EH (cell line): ENCODE measurements at regions not wholly inside any gene's neighbourhood (a gene's known extent, or its start where the extent isn't known, plus 50 kb on each side); places are given as distances from the start of the nearest gene placed in this dataset.
A peak's percentile ranks its signal among the peaks of the same experiment; 100 is the strongest.

Experiments used
- DNase-seq: peaks from one replicate; pipeline ENCODE4 v3.0.0-alpha.2; 2015; ENCODE audit warnings: low read depth

DNA sequence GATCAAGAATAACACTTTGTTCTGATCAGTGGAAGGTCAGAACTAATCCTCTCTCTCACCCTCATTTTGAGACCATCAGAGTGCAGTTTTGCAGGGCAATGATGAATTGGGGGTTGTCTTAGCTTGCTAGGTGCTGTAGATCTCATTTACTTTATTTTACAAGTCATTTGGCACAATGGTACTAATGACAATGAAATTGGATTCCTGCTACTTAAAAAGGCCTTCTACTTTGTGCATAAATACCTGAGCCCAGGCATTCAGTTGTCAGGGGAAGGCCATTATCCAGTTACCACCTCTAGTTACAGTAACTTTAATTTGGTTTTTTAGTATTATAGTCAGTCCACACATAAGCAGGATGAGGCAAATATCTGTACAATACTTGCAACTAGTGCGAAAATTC lies 240.0 kb downstream of the HDGFL1 start:
- DNase-seq, result no peak

DNA sequence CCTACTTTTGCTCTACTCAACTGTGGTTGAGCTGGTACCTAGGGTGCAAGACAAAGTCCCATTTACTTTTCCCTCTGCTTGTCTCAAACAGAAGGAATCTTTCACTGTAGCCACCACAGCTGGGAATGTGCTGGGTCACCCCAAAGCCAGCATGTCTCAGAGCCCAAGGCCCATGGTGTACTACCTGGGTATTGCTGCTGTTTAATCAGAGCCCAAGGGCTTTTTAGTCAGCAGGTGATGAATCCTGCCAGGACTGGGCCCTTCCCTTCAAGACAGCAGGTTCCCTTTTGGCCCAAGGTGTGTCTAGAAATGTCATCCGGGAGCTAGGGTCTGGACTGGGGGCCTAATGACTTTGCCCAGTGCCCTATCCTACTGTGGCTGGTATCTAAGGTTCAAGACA lies 249.8 kb downstream of the HDGFL1 start:
- DNase-seq, result no peak

DNA sequence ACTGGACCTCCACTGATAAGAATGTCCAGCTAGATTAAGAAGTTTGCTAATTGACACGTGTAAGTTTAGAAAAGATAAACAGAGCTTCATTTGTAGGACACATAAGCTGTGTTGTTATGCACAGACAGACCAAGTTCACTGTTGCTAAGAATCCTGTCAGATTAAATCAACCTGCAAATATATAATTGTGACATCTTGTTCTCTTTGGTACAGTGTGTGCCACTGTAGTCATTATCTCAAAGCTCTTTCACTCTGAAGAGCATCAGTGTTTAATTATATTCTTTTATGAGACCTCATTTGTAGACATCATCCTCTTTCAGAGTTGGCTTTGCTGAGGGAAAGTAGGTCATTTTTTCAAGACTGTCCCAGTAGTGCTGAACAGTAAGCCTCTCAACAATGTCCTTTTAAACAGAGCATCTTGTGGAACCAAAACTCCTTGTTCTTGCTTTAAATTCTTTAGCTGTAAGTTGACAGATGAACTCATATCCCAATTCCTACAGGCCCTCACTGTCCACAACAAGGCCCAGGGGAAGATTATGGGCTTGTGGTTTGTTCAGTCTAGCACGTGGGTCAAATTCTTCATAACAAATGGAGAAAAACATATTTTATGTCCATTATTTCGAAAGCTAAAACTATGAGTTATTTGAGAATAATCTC lies 252.4 kb downstream of the HDGFL1 start:
- peak; percentile 82 for DNase-seq

DNA sequence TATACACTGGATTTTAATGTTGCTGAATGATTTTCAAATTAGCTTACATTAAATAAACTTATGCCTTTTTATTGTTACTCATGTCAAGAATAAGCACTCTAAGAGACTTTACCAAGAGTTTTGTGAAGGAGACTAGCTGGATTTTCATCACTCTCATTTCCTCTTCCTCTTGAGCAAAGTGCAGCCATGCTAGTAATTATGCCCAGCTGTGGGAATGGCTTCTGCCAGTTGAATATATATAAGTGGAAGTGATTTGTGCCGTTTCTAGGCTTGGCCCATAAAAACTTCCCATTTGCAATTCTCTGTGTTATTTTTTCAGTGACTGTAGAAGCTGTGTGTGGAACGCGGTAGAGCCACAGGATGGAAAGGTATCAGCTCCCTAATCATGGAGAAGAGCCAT lies 255.8 kb downstream of the HDGFL1 start:
- peak; percentile 5 for DNase-seq

DNA sequence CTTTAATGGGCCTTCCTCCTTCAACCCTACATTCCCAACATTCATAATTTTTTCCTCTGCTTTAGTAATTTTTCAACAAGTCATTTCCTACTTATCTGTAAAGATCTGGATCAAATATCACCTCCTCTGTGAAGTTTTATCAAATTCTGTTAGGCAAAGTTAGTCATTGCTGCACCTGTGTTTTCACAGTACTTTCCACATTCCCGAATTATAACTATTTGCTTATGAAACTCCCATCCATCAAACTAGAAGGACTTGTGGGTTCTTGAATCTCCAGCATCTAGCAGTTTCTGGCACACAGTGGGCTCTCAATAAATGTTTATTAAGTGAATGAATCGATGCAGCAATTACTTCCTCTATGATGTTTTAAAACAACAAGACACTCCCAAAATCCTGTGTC lies 257.6 kb downstream of the HDGFL1 start:
- no peak for DNase-seq

DNA sequence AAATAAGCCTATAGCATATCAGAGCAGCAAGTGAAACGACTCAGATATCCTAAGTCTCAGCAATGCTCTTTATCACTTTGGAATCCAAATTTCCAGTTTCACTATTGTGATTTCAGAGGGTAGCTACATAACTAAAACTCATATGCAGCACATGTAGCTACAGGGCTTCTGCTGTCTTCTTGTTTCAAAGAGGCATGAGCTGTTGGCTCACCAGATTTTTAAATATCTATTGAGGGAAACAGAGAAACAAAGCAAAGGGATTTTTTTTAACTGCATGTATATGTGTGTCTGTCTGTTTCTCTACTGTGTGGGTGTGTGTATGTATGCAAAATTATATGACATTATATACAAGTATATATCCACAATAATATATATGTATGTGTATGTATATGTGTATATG lies 258.4 kb downstream of the HDGFL1 start:
- DNase-seq, result peak; percentile 33

DNA sequence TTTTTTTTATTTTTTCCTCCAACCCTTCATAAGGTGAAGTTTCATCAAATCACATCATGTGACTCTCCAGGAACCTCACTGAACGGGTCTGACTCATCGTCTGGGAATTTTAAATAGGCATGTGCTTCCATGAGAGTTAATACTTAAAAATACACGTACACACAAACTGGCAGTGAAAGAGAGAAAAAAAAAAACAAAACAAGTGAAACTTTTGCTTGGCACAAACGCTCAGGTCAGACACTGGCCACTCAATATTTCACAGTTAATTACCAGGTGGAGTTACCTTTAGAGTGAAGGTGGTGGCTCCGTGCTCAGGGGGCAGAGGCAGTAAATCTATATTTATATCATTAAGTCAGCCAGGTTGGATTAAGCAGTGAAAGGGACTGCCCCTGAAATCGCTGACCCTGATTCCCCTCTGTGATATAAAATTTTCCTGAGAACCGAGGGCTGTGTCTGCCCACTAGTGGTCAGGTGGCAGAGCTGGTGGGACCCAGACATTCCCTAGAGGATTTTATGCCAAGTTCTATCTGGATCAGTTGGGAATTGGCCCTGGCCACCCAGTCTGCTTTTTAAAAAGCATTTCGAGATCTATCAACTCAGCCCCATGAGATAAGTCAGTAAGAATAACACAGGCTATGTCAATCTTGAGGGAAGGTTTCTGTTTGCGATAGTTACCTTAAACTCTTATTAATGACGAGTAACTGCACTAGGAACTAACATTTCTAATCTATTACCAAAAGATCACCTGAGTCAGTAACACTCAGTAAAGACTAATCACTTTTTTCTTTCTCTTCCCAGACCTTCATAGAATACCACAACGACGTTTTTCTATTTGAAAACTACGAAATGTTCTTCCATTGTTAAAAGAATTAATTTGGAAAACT lies 259.1 kb downstream of the HDGFL1 start:
- peak; percentile 97 for DNase-seq

DNA sequence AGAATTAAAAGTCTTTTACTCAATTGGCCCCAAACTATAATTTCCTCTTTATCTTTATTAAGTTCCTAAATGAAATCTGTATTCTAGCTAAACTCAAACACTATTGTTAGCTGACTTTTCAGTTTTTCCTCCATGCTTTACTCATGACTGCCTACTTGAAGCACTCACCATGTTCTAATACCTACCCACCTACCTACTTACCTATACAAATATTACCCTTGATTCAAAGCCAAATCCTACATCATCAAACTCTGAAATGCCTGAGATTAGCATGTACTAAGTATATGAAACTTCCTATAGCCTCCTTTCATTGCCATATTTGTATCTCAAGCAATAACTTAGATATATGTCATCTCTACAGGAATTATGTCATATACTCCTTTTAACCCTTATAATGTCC lies 259.7 kb downstream of the HDGFL1 start:
- no peak for DNase-seq

DNA sequence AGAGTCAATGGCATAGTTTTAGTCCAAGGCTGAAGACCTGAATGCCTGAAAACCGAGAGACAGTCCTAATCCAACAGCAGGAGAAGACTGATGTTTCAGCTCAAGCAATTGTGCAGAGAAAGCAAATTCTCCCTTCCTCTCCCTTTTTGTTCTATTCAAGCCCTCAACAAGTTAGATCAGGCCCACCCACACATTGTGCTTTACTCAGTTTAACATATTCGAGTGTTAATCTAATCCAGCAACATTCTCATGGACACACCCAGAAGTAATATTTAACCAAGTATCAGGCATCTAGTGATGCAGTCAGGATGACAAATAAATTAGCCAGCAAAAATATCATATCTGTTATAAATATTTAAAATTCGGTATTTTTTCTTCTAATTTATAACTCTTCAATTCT lies 261.1 kb downstream of the HDGFL1 start:
- DNase-seq, result no peak

DNA sequence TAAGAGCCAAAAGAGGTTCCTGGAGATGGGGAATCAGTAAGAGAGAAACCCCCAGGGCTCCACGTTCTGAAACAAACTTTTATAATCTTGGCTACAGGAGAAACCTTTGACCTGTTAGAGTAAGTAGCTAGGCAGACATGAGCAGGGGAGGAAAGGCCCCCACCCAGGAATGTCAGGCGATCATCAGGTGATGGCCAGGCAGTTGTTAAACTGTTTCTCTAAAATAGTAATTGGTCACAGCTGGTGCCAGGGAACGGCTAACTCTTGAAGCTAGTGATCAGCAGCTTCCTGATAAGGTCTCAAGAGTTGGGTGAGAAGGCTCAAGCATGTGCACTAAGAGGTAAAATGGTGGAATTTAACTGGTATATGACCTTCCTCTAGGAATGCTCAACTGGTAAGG lies 263.8 kb downstream of the HDGFL1 start:
- DNase-seq, result no peak

DNA sequence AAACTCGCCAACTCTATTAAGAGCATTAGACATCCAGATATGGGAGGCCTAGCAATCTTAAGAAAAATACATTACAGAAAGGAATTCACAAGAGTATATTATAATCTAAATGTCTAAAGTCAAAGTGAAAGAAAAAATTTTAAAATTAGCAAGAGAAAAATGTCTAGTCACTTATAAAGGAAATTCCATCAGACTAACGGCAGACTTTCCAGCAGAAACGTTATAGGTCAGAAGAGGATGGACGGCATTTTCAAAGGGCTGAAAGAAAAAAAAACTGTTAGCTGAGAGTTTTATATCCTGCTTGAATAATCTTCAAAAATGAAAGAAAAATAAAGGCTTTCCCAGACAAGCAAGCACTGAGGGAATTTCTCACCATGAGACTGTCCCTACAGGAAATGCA lies 269.0 kb downstream of the HDGFL1 start:
- DNase-seq, result peak; percentile 19

DNA sequence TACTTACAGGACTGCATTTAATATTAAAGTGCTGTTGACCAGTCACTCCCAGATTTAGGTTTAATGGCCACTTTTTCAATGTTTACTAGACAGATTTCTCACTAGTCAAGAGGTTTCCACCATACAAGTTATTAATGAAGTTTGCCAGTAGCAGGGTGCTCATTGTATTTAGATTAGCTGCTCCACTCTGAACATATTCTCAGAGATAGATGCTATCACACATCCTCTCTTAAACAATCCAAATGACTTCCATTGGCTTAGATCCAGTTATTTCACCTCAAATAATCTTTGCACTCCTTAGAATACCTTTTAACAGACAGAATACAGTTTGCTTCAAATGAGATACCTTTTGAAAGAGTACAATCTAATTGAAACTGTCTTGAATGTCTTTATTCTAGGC lies 276.1 kb downstream of the HDGFL1 start:
- DNase-seq, result no peak

DNA sequence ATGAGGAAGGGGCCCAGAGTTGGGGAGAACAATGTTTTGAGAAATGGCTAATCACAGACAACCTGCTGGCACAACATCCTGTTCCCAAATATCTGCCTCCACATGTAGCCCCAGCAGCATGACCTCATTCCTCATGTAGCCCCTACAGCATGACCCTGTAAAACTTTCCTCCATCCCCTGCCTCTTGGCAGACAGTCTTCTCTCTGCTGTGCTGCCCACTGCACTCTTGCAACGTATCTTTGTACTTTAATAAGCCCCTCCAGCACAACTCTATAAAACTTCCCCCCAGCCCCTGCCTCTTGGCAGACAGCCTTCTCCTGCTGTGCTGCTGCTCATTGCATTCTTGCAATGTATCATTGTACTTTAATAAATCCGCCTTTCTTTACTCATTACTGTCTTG lies 278.8 kb downstream of the HDGFL1 start:
- no peak for DNase-seq

DNA sequence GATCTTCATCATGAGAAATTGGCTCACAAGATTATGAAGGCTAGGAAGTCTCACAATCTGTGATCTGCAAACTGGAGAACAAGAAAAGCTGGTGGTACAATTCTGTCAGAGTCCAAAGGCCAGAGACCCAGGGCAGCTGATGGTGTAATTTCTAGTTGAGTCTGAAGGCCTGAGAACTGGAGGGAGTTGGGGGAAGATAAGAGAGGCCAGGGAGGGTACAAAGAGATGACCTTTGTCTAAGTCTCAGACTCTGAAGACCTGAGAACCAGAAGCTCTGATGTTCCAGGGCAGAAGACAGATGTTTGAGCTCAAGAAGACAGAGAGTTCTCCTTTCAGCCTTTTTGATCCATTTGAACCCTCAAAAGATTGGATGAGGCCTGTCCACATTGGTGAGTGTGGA lies 280.6 kb downstream of the HDGFL1 start:
- DNase-seq, result no peak

DNA sequence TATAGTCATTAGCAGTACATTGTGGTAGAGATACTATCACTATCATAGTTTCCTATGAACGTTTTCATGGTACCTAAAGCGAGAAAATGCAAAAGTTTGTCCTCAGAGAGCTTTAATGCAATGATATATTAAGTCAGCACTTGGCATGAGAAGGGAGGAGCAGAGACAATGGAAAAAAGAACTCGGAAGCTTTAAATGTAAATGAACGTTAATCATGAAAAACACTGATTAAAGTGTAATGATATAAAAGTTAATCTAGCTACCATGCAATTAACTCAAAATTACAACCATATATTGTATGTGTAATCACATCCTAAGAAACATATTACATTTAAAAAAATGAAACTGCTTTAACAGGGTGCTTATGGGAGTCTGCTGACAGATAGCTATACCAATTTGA lies 282.7 kb downstream of the HDGFL1 start:
- no peak for DNase-seq

DNA sequence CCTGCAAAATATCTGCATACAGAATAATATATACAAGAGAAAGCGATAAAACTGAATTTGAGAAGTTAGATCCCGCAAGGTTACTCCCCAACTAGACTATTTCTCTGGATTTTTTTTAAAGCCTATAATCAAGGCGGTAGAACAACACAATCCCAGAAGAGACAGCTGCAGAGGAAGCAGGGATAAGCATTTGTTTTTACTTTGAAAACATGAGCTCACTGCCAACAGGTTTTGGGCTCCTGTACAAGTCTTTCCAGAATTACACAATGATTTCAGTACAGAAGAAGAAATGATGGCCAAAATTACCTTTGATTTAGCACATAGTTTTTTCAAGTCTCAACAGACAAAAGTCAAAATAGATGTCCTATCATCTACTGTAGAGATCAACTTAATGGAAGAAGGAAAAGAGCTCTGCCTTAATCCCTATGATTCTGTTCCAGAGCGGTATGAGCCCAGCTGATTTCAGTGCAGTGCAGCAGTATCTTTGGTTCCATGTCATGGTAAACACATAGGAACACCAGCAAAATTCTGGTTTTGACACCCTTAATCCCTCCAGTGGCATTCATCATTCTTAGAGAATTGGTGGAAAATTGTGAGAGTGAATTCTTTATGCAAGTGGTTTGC lies 304.3 kb downstream of the HDGFL1 start:
- no peak for DNase-seq

DNA sequence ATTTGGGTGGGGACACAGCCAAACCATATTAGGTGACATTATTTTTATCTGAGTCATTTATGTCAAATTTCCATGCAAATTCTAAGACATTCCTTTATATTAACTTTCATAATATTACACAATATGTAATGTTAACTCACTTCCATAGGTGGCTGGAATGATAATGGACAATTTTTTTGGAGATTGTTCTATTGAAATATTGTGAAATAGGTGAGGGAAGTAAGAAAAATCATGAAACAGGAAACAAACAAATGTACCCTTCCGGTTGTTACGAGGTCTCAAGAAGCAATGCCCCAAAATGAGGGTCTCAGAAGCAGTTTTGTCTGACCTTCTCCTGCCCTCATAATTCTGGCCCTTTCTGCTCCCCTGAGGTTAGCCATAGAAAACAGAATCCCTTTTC lies 306.5 kb downstream of the HDGFL1 start:
- DNase-seq, result no peak

DNA sequence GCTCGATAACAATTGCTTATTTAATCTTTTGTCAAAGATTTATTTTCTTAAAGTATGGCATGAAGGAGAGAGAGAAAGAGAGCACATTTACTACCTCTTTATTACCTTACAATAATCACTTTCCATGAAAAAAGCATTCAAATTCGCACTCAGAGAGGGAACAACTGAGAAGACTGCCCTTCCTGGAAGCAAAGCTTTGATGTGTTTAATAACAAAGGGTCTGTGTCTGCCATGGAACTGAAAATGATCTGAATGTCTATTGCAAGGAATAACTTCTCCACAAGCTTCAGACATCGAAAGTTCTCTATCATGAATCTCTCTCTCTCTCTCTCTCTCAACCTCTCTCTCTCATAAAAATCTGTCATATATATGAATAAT lies 308.9 kb downstream of the HDGFL1 start:
- no peak for DNase-seq

DNA sequence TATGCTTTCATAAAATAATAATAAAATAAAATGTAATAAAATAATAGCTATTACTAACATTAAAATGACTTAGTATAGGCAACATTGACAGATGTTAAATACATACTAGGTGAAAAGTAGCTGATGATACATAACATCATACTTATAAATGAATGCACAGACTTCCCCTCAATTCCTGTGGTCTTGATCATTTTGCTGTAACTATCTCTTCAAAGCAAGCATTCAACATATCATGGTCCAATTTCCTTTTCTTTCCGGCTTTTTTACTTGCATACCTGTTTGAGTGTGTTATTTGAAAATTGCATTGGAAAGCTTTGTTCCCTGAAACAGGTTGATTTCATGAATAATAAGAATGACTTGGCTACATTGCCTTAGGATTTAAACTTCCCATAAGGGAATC lies 309.3 kb downstream of the HDGFL1 start:
- DNase-seq, result peak; percentile 19

DNA sequence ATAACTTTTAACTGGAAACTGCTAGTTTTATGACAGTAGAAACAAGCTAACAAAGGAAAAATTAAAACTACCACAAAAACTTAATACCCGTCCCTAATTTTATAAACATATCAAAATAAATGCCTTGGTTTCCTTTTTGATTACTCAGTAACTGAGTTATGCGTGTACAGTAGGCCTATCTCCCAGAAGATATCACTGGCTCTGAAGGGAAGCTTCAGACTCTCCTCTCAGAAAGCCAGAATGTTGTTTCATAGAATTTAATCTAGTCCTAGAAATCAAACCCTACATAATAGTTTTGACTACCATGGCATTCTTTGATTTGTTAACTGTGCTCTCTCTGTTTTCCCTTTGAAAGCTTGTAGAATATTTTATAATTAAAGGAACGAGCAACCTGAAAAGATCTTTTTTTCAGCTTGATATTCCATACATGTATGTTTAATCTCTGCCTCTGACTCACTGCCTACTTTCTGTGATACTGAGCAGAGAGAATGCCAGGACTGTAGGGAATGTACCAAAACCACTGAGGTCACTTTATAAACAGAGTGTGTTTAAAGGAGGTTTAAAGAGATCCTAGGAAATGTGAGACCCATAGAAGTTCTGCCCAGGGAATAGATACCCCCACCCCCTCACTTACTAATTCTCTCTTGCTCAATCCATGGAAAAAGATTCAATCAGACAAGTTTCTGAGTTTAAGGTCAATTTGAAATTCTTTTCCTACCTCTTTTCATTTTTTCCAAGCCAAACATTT lies 311.5 kb downstream of the HDGFL1 start:
- DNase-seq, result peak; percentile 98

DNA sequence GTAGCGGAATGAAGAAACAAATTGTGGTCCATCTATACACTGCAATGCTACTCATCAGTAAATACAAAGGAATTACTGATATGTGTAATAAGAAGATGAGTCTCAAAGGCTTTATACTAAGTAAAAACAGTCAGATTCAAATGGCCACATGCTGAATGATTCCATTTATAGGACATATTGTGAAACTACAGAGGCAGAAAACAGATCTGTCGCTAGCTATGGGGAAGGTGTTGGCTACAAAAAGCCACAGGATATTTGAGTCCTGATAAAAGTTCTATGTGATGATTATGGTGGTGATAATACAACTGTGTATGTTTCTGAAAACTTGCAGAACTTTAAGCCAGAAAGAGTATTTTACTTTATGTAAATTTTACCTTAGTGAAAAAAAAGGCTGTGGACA lies 313.2 kb downstream of the HDGFL1 start:
- DNase-seq, result peak; percentile 6

DNA sequence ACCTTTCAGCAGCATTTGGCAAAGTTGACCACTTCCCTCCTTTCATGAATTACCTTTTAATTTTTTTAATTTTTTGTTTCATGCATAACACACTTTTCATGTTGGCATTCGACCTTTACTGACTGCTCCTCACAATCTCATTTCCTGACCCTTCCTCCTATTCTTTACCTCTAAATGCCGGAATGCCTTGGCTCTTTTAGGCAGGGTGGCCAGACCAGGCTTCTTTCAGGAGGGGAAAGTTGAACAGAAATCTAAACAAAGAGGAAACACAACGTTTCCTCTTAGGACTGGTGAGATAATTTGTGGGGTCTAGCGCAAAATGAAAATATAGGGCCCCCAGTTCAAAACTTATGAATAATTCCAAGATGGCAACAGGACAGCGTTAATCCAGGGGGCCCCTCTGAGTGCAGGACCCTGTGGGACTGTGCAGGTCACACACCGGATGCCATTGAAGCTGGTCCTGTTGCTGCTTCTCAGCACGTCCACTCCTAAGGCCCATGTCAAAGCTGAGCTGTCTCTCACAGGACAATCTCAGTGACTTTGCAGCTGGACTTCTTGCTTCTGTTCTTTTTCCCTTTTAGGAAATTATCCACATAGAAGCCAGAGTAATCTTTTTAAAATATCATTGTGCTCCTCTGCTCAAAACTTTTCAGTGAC lies 313.8 kb downstream of the HDGFL1 start:
- no peak for DNase-seq
